SK-N-SH treated with all-trans-retinoic acid at 6 μM for 48 hours (cell line): ENCODE measurements at regions not wholly inside any gene's neighbourhood (a gene's known extent, or its start where the extent isn't known, plus 50 kb on each side); places are given as distances from the start of the nearest gene placed in this dataset.

Experiments used
- ATAC-seq: fragments of 200-7000 bp; cut with Tn5 transposase; 3 replicates; pipeline ENCODE4 v1.9.1; 2020; ENCODE audit warnings: mild to moderate bottlenecking, moderate library complexity
- ARNTL ChIP-seq: fragments of 450-650 bp; formaldehyde crosslinking; IDR thresholded peaks from 2 replicates; pipeline ENCODE4 v1.5.0; 2020; ENCODE audit warnings: low read depth, mild to moderate bottlenecking, moderate library complexity, borderline replicate concordance
- BACH2 ChIP-seq: fragments of 250-450 bp; sonication (Bioruptor Pico); IDR thresholded peaks from 2 replicates; pipeline ENCODE4 v1.9.0; 2021; ENCODE audit warnings: mild to moderate bottlenecking, borderline replicate concordance
- CREB5 ChIP-seq: fragments of 250-450 bp; sonication (Bioruptor Pico); IDR thresholded peaks from 2 replicates; pipeline ENCODE4 v1.5.1; 2020; ENCODE audit warnings: low read depth, mild to moderate bottlenecking, moderate library complexity
- CSDC2 ChIP-seq: fragments of 250-450 bp; sonication (Bioruptor Pico); IDR thresholded peaks from 2 replicates; pipeline ENCODE4 v1.5.0; 2020; ENCODE audit warnings: mild to moderate bottlenecking, moderate library complexity
- CSRNP3 ChIP-seq: fragments of 250-450 bp; sonication (Bioruptor Pico); IDR thresholded peaks from 2 replicates; pipeline ENCODE4 v1.5.1; 2021; ENCODE audit warnings: mild to moderate bottlenecking, moderate library complexity
- ESRRG ChIP-seq: fragments of 250-450 bp; sonication (Bioruptor Pico); IDR thresholded peaks from 2 replicates; pipeline ENCODE4 v1.6.1; 2021; ENCODE audit warnings: mild to moderate bottlenecking
- GLIS3 ChIP-seq: fragments of 250-450 bp; sonication (Bioruptor Pico); IDR thresholded peaks from 2 replicates; pipeline ENCODE4 v1.5.0; 2020; ENCODE audit warnings: mild to moderate bottlenecking, moderate library complexity
- ISL1 ChIP-seq: fragments of 250-450 bp; sonication (Bioruptor Pico); IDR thresholded peaks from 2 replicates; pipeline ENCODE4 v2.1.2; 2022; ENCODE audit warnings: mild to moderate bottlenecking, moderate library complexity
- OSR1 ChIP-seq: fragments of 250-450 bp; sonication (Bioruptor Pico); IDR thresholded peaks from 2 replicates; pipeline ENCODE4 v1.8.0; 2022; ENCODE audit warnings: moderate library complexity, mild to moderate bottlenecking, inconsistent platforms
- PATZ1 ChIP-seq: fragments of 250-450 bp; sonication (Bioruptor Pico); IDR thresholded peaks from 2 replicates; pipeline ENCODE4 v1.8.0; 2020; ENCODE audit warnings: mild to moderate bottlenecking, moderate library complexity, borderline replicate concordance
- POU6F1 ChIP-seq: fragments of 250-450 bp; sonication (Bioruptor Pico); IDR thresholded peaks from 2 replicates; pipeline ENCODE4 v1.8.0; 2021; ENCODE audit warnings: low read depth, mild to moderate bottlenecking, moderate library complexity, borderline replicate concordance
- PPARA ChIP-seq: fragments of 250-450 bp; sonication (Bioruptor Pico); IDR thresholded peaks from 2 replicates; pipeline ENCODE4 v1.5.0; 2020; ENCODE audit warnings: mild to moderate bottlenecking, borderline replicate concordance
- RARB ChIP-seq: fragments of 250-450 bp; sonication (Bioruptor Pico); IDR thresholded peaks from 2 replicates; pipeline ENCODE4 v1.8.0; 2021; ENCODE audit warnings: mild to moderate bottlenecking, moderate library complexity
- SNAI2 ChIP-seq: fragments of 250-450 bp; sonication (Bioruptor Pico); IDR thresholded peaks from 2 replicates; pipeline ENCODE4 v1.5.0; 2020; ENCODE audit warnings: mild to moderate bottlenecking, moderate library complexity
- TCF4 ChIP-seq: fragments of 250-450 bp; sonication (Bioruptor Pico); IDR thresholded peaks from 2 replicates; pipeline ENCODE4 v1.8.0; 2021; ENCODE audit warnings: mild to moderate bottlenecking, moderate library complexity, borderline replicate concordance
- TSHZ2 ChIP-seq: fragments of 250-450 bp; sonication (Bioruptor Pico); IDR thresholded peaks from 2 replicates; pipeline ENCODE4 v1.5.0; 2020; ENCODE audit warnings: mild to moderate bottlenecking, moderate library complexity
- ZC3H10 ChIP-seq: fragments of 250-450 bp; sonication (Bioruptor Pico); IDR thresholded peaks from 2 replicates; pipeline ENCODE4 v1.5.1; 2021; ENCODE audit warnings: mild to moderate bottlenecking, moderate library complexity
- ZFP3 ChIP-seq: fragments of 250-450 bp; sonication (Bioruptor Pico); IDR thresholded peaks from 2 replicates; pipeline ENCODE4 v1.5.0; 2020; ENCODE audit warnings: mild to moderate bottlenecking, moderate library complexity
- ZFP30 ChIP-seq: fragments of 450-650 bp; formaldehyde crosslinking; IDR thresholded peaks from 2 replicates; pipeline ENCODE4 v1.5.0; 2022; ENCODE audit warnings: mild to moderate bottlenecking, moderate library complexity
- ZNF565 ChIP-seq: fragments of 450-650 bp; formaldehyde crosslinking; conservative IDR thresholded peaks from 2 replicates; pipeline ENCODE4 v1.5.0; 2020; ENCODE audit warnings: low read depth, mild to moderate bottlenecking, moderate library complexity
- ZNF70 ChIP-seq: fragments of 450-650 bp; formaldehyde crosslinking; IDR thresholded peaks from 2 replicates; pipeline ENCODE4 v1.5.0; 2020; ENCODE audit warnings: mild to moderate bottlenecking, moderate library complexity
- ZNF8 ChIP-seq: fragments of 450-650 bp; formaldehyde crosslinking; IDR thresholded peaks from 2 replicates; pipeline ENCODE4 v1.5.0; 2020; ENCODE audit warnings: mild to moderate bottlenecking, moderate library complexity

GRCh38 chr5:159422361-159422760 is 92.1 kb upstream of the IL12B start:
- TF ChIP-seq PATZ1 = no peak
- no peak for TF ChIP-seq RARB (CRISPR knock-in tag)
- no peak for TF ChIP-seq POU6F1 (CRISPR knock-in tag)
- no peak for TF ChIP-seq ZNF565 (CRISPR knock-in tag)
- no peak for TF ChIP-seq ZC3H10 (CRISPR knock-in tag)
- TF ChIP-seq CSDC2 = no peak
- TF ChIP-seq ESRRG (CRISPR knock-in tag) = no peak
- no peak for TF ChIP-seq ARNTL (CRISPR knock-in tag)
- TF ChIP-seq TCF4 (CRISPR knock-in tag) = no peak
- TF ChIP-seq ZFP3 (CRISPR knock-in tag) = no peak
- TF ChIP-seq BACH2 (CRISPR knock-in tag) = no peak
- TF ChIP-seq TSHZ2 = no peak
- no peak for TF ChIP-seq GLIS3 (CRISPR knock-in tag)
- no peak for TF ChIP-seq CSRNP3 (CRISPR knock-in tag)
- TF ChIP-seq PPARA = no peak
- TF ChIP-seq OSR1 = no peak
- no peak for TF ChIP-seq ISL1
- TF ChIP-seq CREB5 (CRISPR knock-in tag) = no peak
- TF ChIP-seq ZNF70 (CRISPR knock-in tag) = no peak
- ATAC-seq = no peak

GRCh38 chr5:159422910-159423309 is 92.6 kb upstream of the IL12B start:
- no peak for ATAC-seq
- TF ChIP-seq CSDC2 = no peak
- no peak for TF ChIP-seq POU6F1 (CRISPR knock-in tag)
- TF ChIP-seq ISL1 = no peak
- TF ChIP-seq RARB (CRISPR knock-in tag) = no peak
- TF ChIP-seq BACH2 (CRISPR knock-in tag) = no peak
- no peak for TF ChIP-seq ESRRG (CRISPR knock-in tag)
- no peak for TF ChIP-seq ZNF70 (CRISPR knock-in tag)
- TF ChIP-seq PPARA = no peak
- TF ChIP-seq TSHZ2 = no peak
- no peak for TF ChIP-seq TCF4 (CRISPR knock-in tag)
- no peak for TF ChIP-seq ZNF8 (CRISPR knock-in tag)
- no peak for TF ChIP-seq GLIS3 (CRISPR knock-in tag)
- TF ChIP-seq ZNF565 (CRISPR knock-in tag) = no peak
- TF ChIP-seq CREB5 (CRISPR knock-in tag) = no peak
- no peak for TF ChIP-seq ZFP30 (CRISPR knock-in tag)
- TF ChIP-seq ZC3H10 (CRISPR knock-in tag) = no peak
- no peak for TF ChIP-seq CSRNP3 (CRISPR knock-in tag)
- no peak for TF ChIP-seq SNAI2 (CRISPR knock-in tag)
- no peak for TF ChIP-seq ARNTL (CRISPR knock-in tag)
- TF ChIP-seq OSR1 = no peak
